Neural crest cell (in vitro differentiated cells): ENCODE measurements at regions not wholly inside any gene's neighbourhood (a gene's known extent, or its start where the extent isn't known, plus 50 kb on each side); places are given as distances from the start of the nearest gene placed in this dataset.
"Not testable (repeated sequence)": the region's sequence is repeated elsewhere in the genome, so short reads cannot be mapped to it uniquely, and the experiment has no call there.

Experiments used
- DNase-seq: peaks from one replicate; pipeline ENCODE4 v3.0.0; 2021; ENCODE audit warnings: low read depth, mixed read lengths, low spot score
- H3K27ac Mint-ChIP-seq: one replicate; pipeline ENCODE4 v1.8.0; 2021; ENCODE audit warnings: mild to moderate bottlenecking, mixed read lengths; ENCODE audit not compliant: unreplicated experiment
- H3K27me3 Mint-ChIP-seq: 2 replicates; pipeline ENCODE4 v1.8.0; 2021; ENCODE audit warnings: low read depth, mild to moderate bottlenecking, mixed read lengths
- H3K36me3 Mint-ChIP-seq: 2 replicates; pipeline ENCODE4 v1.8.0; 2021; ENCODE audit warnings: low read depth, mild to moderate bottlenecking, mixed read lengths
- H3K4me1 Mint-ChIP-seq: 2 replicates; pipeline ENCODE4 v1.8.0; 2021; ENCODE audit warnings: mixed read lengths
- H3K4me3 Mint-ChIP-seq: one replicate; pipeline ENCODE4 v1.8.0; 2021; ENCODE audit warnings: mild to moderate bottlenecking, mixed read lengths
- H3K9me3 Mint-ChIP-seq: 2 replicates; pipeline ENCODE4 v1.8.0; 2021; ENCODE audit warnings: mixed read lengths
- CTCF ChIP-seq: fragments of 200-600 bp; sonication (generic); conservative IDR thresholded peaks from 2 replicates; pipeline ENCODE4 v1.5.0; 2021; ENCODE audit warnings: antibody characterized with exemption, mild to moderate bottlenecking

GRCh38 chrX:83749736-83750135 is 111.2 kb upstream of the CYLC1 start:
- not testable (repeated sequence) for DNase-seq, H3K4me3 Mint-ChIP-seq, H3K27me3 Mint-ChIP-seq, H3K9me3 Mint-ChIP-seq, H3K4me1 Mint-ChIP-seq, H3K36me3 Mint-ChIP-seq, H3K27ac Mint-ChIP-seq

- not testable (repeated sequence) for H3K27me3 Mint-ChIP-seq, H3K36me3 Mint-ChIP-seq, H3K4me1 Mint-ChIP-seq, DNase-seq, H3K27ac Mint-ChIP-seq, H3K9me3 Mint-ChIP-seq, H3K4me3 Mint-ChIP-seq
Measured at GRCh38 chrX:83750451-83750850, 110.5 kb upstream of the CYLC1 start.

GRCh38 chrX:83759872-83760271 is 101.1 kb upstream of the CYLC1 start:
- Mint-ChIP-seq H3K4me3 (no peak overlapping the region), H3K9me3 (no peaks in the 10 kb centered on the region), H3K27ac (no peak overlapping the region), H3K4me1 (no peaks in the 10 kb centered on the region), H3K27me3 (peaks cover 5% of the 10 kb centered on the region), H3K36me3 (no peaks in the 10 kb centered on the region)
- no peak for DNase-seq
- peak; percentile 66 for TF ChIP-seq CTCF

GRCh38 chrX:83771664-83772063 is 89.3 kb upstream of the CYLC1 start:
- Mint-ChIP-seq H3K27me3 (no peaks in the 10 kb centered on the region), H3K36me3 (no peaks in the 10 kb centered on the region), H3K4me1 (no peaks in the 10 kb centered on the region), H3K27ac (no peak overlapping the region), H3K9me3 (peaks cover 8% of the 10 kb centered on the region), H3K4me3 (no peak overlapping the region)
- no peak for DNase-seq
- no peak for TF ChIP-seq CTCF
